Loucy (cell line): ENCODE measurements at regions not wholly inside any gene's neighbourhood (a gene's known extent, or its start where the extent isn't known, plus 50 kb on each side); places are given as distances from the start of the nearest gene placed in this dataset.

ENCODE experiments used
- CTCF ChIP-seq: fragments of 200-600 bp; sonication (generic); conservative IDR thresholded peaks from 2 replicates; pipeline ENCODE4 v1.5.1; 2014; ENCODE audit warnings: mild to moderate bottlenecking, antibody characterized with exemption, low read length
- EZH2phosphoT487 ChIP-seq: fragments of 200-600 bp; IDR thresholded peaks from 2 replicates; pipeline ENCODE4 v1.6.1; 2018; ENCODE audit warnings: antibody characterized with exemption, mild to moderate bottlenecking, moderate library complexity, borderline replicate concordance

DNA sequence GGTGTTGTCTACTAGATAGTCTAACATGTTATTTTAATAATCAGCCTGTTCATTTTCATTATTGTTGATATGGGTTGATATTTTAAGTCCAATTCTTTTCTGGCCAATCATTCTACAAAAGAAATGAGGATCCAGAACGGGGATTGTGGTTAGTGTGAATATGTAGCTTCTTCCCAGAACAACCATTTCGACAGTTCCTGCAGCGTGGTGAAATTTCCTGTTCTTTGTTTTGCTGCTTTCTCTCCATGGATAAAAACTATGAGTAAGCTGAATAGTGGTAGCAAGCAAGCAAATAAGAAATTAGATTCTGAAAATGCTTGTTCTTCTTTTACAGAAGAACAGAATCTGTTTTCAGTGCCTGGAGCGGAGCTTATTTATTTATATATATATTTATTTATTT is 65.5 kb upstream of the F13A1 start:
- TF ChIP-seq CTCF (no peak), EZH2phosphoT487 (no peak)
